SU-DHL-6 (cell line): ENCODE measurements at regions not wholly inside any gene's neighbourhood (a gene's known extent, or its start where the extent isn't known, plus 50 kb on each side); places are given as distances from the start of the nearest gene placed in this dataset.

ENCODE experiments used
- EZH2phosphoT487 ChIP-seq: fragments of 200-600 bp; sonication (generic), shearing (Covaris generic); conservative IDR thresholded peaks from 2 replicates; pipeline ENCODE4 v1.6.1; 2018; ENCODE audit warnings: mild to moderate bottlenecking, antibody characterized with exemption, low read length, moderate library complexity, mixed read lengths
- TF ChIP-seq, protein P1 (sequence below): fragments of 200-600 bp; sonication (generic); IDR thresholded peaks from one replicate; pipeline ENCODE4 v1.5.1; 2017; ENCODE audit warnings: antibody characterized with exemption, mild to moderate bottlenecking, low read length, moderate library complexity; ENCODE audit not compliant: insufficient read depth, poor library complexity, severe bottlenecking

DNA sequence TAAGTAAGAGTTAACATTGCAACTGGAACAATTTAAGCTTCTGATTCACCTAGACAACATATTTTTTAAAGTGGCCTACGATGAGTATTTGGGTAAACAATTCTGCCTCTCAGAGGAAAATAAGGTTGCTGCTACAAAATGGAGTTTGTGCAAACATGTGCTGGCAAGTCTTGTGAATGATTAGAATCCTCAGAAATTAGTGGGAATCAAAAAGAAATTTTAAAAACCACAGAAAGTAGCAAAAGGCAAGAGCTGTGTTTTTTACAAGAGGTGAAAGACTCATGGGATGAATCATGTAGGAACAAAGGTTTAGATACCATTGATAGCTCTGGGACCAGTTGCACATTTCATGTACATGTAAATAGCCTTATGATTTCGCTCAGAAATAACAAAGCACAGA is 561.6 kb downstream of the TAF11L14 start:
- TF ChIP-seq, protein P1, sequence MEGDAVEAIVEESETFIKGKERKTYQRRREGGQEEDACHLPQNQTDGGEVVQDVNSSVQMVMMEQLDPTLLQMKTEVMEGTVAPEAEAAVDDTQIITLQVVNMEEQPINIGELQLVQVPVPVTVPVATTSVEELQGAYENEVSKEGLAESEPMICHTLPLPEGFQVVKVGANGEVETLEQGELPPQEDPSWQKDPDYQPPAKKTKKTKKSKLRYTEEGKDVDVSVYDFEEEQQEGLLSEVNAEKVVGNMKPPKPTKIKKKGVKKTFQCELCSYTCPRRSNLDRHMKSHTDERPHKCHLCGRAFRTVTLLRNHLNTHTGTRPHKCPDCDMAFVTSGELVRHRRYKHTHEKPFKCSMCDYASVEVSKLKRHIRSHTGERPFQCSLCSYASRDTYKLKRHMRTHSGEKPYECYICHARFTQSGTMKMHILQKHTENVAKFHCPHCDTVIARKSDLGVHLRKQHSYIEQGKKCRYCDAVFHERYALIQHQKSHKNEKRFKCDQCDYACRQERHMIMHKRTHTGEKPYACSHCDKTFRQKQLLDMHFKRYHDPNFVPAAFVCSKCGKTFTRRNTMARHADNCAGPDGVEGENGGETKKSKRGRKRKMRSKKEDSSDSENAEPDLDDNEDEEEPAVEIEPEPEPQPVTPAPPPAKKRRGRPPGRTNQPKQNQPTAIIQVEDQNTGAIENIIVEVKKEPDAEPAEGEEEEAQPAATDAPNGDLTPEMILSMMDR: no peak
- TF ChIP-seq EZH2phosphoT487: no peak
